Panc1 (cell line): ENCODE measurements at regions not wholly inside any gene's neighbourhood (a gene's known extent, or its start where the extent isn't known, plus 50 kb on each side); places are given as distances from the start of the nearest gene placed in this dataset.
A peak's percentile ranks its signal among the peaks of the same experiment; 100 is the strongest.

Experiments
- ATAC-seq: fragments of 200-7000 bp; cut with Tn5 transposase; 2 replicates; pipeline ENCODE4 v1.9.1; 2020; ENCODE audit warnings: mild to moderate bottlenecking, moderate library complexity
- BruUV-seq: library from RNA; stranded (reverse); fragments of 400-500 nt; replicated peaks from 2 replicates; lab custom pipeline; 2021; lab: Mats Ljungman, UMichigan
- CTCF ChIA-PET: fragments of 300-600 bp; sonication (Branson Sonifier 250); formaldehyde crosslinking; loops from one replicate; lab custom pipeline; 2022; ENCODE audit warnings: antibody characterized with exemption; lab: Charles Lee
- POLR2A ChIA-PET: fragments of 300-600 bp; sonication (Branson Sonifier 250); formaldehyde crosslinking; loops from one replicate; lab custom pipeline; 2022; ENCODE audit warnings: antibody characterized with exemption; lab: Charles Lee
- DNase-seq: peaks from one replicate; pipeline ENCODE4 v3.0.0-alpha.2; 2010; ENCODE audit warnings: low read depth, low spot score
- H3K27ac ChIP-seq: 2 replicates; pipeline ENCODE4 v1.5.1; 2011; ENCODE audit warnings: mild to moderate bottlenecking, low read length, inconsistent platforms
- H3K27me3 ChIP-seq: fragments of 200-500 bp; sonication (Bioruptor generic); 2 replicates; pipeline ENCODE4 v1.6.0; 2014; ENCODE audit warnings: low read length, inconsistent platforms; ENCODE audit not compliant: control insufficient read depth, insufficient read depth
- H3K36me3 ChIP-seq: fragments of 200-500 bp; sonication (Bioruptor generic); 2 replicates; pipeline ENCODE4 v1.5.1; 2014; ENCODE audit warnings: inconsistent platforms, mild to moderate bottlenecking, low read length, moderate library complexity; ENCODE audit not compliant: control insufficient read depth, insufficient read depth
- H3K4me1 ChIP-seq: 2 replicates; pipeline ENCODE4 v1.5.1; 2011; ENCODE audit warnings: inconsistent platforms, mild to moderate bottlenecking, low read length, moderate library complexity; ENCODE audit not compliant: control insufficient read depth, insufficient read depth
- H3K4me3 ChIP-seq, 2 experiments: 2 replicates each; pipeline ENCODE4 v1.5.1; 2011 to 2012; ENCODE audit warnings: low read depth in 2 of 2, low read length in 2 of 2, mild to moderate bottlenecking in 2 of 2, inconsistent platforms in 1 of 2, moderate library complexity in 1 of 2
- H3K9me3 ChIP-seq: fragments of 200-500 bp; sonication (Bioruptor generic); 2 replicates; pipeline ENCODE4 v1.5.1; 2014; ENCODE audit warnings: low read depth, mild to moderate bottlenecking, inconsistent platforms, low read length, moderate library complexity; ENCODE audit not compliant: control insufficient read depth, insufficient read depth
- POLR2AphosphoS5 ChIP-seq: IDR thresholded peaks from 2 replicates; pipeline ENCODE4 v1.6.1; 2012; ENCODE audit warnings: mild to moderate bottlenecking, low read depth, low read length, moderate library complexity
- SIN3A ChIP-seq: IDR thresholded peaks from 2 replicates; pipeline ENCODE4 v1.6.1; 2012; ENCODE audit warnings: low read depth, mild to moderate bottlenecking, low read length, moderate library complexity, borderline replicate concordance; ENCODE audit not compliant: insufficient read depth
- TCF7L2 ChIP-seq: IDR thresholded peaks from 2 replicates; pipeline ENCODE4 v1.6.1; 2011; ENCODE audit warnings: mild to moderate bottlenecking, low read depth, low read length, inconsistent platforms
- in situ Hi-C: cut with HindIII; loops from 2 replicates; pipeline ENCODE4 v1.10.0; 2016; ENCODE audit warnings: low sequenced_read_pairs, low pct_unique_long_range_greater_than_20kb
- intact Hi-C: fragments of 100-400 bp; cut with micrococcal nuclease; formaldehyde crosslinking; loops from one replicate; pipeline ENCODE4 v1.10.0; 2022; ENCODE audit not compliant: unreplicated experiment
- TF ChIP-seq, protein P1 (sequence below): fragments of 450-650 bp; IDR thresholded peaks from 2 replicates; pipeline ENCODE4 v1.5.1; 2017; ENCODE audit warnings: mild to moderate bottlenecking
- TF ChIP-seq, protein P2 (sequence below), 2 experiments: IDR thresholded peaks; 2 replicates each; pipeline ENCODE4 v1.6.1; 2011 to 2012; ENCODE audit warnings: low read depth in 2 of 2, control low read depth in 1 of 2, low read length in 1 of 2, mild to moderate bottlenecking in 1 of 2, moderate library complexity in 1 of 2; ENCODE audit not compliant: insufficient read depth in 1 of 2

DNA sequence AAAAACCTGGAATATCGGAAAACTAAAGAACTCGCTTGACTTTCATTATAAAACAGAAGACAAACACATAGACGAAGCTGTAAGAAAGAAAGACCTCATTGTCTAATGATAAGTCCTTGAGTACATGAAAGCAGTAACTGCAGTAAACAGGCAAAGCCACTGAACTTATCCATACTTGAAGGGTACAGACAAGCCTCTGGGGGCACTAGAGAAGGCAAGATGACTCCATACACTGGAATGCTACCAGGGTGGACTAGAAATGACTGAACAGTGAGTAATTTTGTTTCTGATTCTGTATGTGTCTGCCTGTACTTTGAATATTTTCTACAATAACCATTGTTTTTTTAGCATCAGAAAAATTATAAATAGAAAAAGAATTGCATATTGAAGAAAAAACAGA is 507.9 kb downstream of the UQCRFS1 start:
- CTCF ChIA-PET: no interaction called here
- no peaks in the 10 kb centered on the region for H3K27me3 ChIP-seq
- POLR2A ChIA-PET: no interaction called here
- no peak overlapping the region for H3K27ac ChIP-seq
- H3K4me1 ChIP-seq: no peaks in the 10 kb centered on the region
- H3K4me3 ChIP-seq: no peak overlapping the region
- no peaks in the 10 kb centered on the region for H3K36me3 ChIP-seq
- intact Hi-C loops (no loop called here), in situ Hi-C loops (no loop called here)
- BruUV-seq: no TSS peak
- ATAC-seq: peak; percentile 88
- no peaks in the 10 kb centered on the region for H3K9me3 ChIP-seq
- TF ChIP-seq TCF7L2 (no peak), POLR2AphosphoS5 (no peak), SIN3A (no peak)
- TF ChIP-seq, protein P1, sequence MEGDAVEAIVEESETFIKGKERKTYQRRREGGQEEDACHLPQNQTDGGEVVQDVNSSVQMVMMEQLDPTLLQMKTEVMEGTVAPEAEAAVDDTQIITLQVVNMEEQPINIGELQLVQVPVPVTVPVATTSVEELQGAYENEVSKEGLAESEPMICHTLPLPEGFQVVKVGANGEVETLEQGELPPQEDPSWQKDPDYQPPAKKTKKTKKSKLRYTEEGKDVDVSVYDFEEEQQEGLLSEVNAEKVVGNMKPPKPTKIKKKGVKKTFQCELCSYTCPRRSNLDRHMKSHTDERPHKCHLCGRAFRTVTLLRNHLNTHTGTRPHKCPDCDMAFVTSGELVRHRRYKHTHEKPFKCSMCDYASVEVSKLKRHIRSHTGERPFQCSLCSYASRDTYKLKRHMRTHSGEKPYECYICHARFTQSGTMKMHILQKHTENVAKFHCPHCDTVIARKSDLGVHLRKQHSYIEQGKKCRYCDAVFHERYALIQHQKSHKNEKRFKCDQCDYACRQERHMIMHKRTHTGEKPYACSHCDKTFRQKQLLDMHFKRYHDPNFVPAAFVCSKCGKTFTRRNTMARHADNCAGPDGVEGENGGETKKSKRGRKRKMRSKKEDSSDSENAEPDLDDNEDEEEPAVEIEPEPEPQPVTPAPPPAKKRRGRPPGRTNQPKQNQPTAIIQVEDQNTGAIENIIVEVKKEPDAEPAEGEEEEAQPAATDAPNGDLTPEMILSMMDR: peak; percentile 22; the same call in 1 of the 2 replicates
- TF ChIP-seq, protein P2, sequence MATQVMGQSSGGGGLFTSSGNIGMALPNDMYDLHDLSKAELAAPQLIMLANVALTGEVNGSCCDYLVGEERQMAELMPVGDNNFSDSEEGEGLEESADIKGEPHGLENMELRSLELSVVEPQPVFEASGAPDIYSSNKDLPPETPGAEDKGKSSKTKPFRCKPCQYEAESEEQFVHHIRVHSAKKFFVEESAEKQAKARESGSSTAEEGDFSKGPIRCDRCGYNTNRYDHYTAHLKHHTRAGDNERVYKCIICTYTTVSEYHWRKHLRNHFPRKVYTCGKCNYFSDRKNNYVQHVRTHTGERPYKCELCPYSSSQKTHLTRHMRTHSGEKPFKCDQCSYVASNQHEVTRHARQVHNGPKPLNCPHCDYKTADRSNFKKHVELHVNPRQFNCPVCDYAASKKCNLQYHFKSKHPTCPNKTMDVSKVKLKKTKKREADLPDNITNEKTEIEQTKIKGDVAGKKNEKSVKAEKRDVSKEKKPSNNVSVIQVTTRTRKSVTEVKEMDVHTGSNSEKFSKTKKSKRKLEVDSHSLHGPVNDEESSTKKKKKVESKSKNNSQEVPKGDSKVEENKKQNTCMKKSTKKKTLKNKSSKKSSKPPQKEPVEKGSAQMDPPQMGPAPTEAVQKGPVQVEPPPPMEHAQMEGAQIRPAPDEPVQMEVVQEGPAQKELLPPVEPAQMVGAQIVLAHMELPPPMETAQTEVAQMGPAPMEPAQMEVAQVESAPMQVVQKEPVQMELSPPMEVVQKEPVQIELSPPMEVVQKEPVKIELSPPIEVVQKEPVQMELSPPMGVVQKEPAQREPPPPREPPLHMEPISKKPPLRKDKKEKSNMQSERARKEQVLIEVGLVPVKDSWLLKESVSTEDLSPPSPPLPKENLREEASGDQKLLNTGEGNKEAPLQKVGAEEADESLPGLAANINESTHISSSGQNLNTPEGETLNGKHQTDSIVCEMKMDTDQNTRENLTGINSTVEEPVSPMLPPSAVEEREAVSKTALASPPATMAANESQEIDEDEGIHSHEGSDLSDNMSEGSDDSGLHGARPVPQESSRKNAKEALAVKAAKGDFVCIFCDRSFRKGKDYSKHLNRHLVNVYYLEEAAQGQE (IDR thresholded peaks at IDR 0.05; ENCODE audit: insufficient read depth in 1 of 2, low read depth in 2 of 2, low read length in 1 of 2): no peak
- DNase-seq: peak; percentile 27

DNA sequence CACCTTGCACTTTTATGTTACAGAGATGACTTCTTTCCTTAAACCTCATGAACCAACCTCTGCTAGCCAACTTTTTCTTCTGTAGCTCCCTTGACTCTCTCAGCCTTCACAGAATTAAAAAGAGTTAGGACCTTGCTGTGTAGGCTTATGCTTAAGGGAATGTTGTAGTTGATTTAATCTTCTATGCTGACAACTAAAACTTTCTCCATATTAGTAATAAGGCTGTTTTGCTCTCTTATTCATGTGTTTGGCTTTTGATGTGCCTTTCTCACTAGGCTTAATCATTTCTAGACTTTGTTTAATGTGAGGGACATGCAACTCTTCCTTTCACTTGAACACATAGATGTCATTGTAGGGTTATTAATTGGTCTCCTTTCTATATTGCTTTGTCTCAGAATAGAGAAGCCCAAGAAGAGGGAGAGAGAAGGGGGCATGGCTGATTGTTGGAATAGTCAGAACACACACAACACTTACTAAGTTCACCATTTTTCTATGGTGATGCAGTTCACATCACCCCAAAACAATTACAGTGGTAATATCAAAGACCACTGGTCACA is 509.5 kb downstream of the UQCRFS1 start:
- POLR2A ChIA-PET: no interaction called here
- intact Hi-C loops: no loop called here
- H3K9me3 ChIP-seq: no peaks in the 10 kb centered on the region
- no peaks in the 10 kb centered on the region for H3K36me3 ChIP-seq
- H3K27ac ChIP-seq: no peak overlapping the region
- H3K4me1 ChIP-seq: no peaks in the 10 kb centered on the region
- in situ Hi-C loops: no loop called here
- no peak overlapping the region for H3K4me3 ChIP-seq
- ATAC-seq (no peak), DNase-seq (no peak)
- no peaks in the 10 kb centered on the region for H3K27me3 ChIP-seq
- no peak for TF ChIP-seq POLR2AphosphoS5
- no peak for TF ChIP-seq SIN3A
- TF ChIP-seq TCF7L2: no peak
- TF ChIP-seq, protein P2 (IDR thresholded peaks at IDR 0.05; ENCODE audit: insufficient read depth in 1 of 2, low read depth in 2 of 2, low read length in 1 of 2): no peak
- TF ChIP-seq, protein P1: no peak
- no TSS peak for BruUV-seq
- CTCF ChIA-PET: no interaction called here
